ENCODE measurements at regions not wholly inside any gene's neighbourhood (a gene's known extent, or its start where the extent isn't known, plus 50 kb on each side); places are given as distances from the start of the nearest gene placed in this dataset.

DNA sequence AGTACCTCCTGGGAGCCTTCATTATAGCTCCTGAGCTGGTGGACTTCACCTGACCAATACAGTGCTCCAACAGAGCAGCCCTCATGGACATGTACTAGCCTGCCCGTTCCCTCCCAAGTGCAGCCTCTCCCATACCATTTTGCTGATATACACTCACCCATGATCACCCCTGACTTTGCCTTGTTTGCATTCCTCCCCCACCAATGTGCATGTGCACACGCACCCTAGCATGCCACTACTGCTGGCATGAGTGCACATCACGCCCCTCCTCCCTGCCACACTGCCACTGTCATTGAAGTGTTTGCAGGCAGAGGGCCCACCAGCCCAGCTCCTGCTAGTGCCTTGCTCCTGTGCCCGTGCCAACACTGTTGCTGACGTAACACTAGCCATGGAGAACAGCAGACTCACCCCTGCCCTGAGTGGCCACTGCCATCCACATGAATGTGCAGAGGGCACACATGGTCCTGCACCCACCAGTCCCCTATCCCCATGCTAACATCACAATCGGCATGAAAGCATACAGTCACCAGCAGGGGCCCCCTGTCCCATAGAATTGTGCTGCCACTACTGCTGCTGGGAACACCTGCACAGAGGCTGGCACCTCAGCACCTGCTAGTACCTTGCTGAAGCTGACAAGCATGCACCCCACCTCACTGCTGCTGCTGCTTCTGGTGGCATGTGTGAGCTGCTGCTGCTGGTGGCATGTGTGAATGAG, 110.3 kb downstream of the SINHCAF start:
- DNase-seq (ENCODE audit: insufficient read length, low spot score) (no peak), FAIRE-seq (no peak)
- TF ChIP-seq, protein P1, sequence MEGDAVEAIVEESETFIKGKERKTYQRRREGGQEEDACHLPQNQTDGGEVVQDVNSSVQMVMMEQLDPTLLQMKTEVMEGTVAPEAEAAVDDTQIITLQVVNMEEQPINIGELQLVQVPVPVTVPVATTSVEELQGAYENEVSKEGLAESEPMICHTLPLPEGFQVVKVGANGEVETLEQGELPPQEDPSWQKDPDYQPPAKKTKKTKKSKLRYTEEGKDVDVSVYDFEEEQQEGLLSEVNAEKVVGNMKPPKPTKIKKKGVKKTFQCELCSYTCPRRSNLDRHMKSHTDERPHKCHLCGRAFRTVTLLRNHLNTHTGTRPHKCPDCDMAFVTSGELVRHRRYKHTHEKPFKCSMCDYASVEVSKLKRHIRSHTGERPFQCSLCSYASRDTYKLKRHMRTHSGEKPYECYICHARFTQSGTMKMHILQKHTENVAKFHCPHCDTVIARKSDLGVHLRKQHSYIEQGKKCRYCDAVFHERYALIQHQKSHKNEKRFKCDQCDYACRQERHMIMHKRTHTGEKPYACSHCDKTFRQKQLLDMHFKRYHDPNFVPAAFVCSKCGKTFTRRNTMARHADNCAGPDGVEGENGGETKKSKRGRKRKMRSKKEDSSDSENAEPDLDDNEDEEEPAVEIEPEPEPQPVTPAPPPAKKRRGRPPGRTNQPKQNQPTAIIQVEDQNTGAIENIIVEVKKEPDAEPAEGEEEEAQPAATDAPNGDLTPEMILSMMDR (IDR thresholded peaks at IDR 0.05; ENCODE audit: insufficient read depth, missing control alignments) = no peak

DNA sequence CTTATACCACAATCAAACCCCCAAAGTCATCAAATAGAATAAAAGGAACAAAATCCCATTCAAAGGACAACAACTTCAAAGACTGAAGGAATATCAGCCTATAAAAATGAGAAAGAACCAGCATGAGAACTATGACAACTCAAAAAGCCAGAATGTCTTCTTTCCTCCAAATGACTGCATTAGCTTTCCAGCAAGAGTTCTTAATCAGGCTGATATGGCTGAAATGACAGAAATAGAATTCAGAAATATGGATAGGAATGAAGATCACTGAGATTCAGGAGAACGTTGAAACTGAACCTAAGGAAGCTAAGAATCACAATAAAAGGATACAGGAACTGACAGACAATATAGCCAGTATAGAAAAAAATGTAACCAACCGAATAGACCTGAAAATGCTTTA, 109.5 kb downstream of the SINHCAF start:
- no peak for DNase-seq (ENCODE audit: insufficient read length, low spot score)
- TF ChIP-seq, protein P1 (IDR thresholded peaks at IDR 0.05; ENCODE audit: insufficient read depth, missing control alignments) = no peak
- FAIRE-seq = no peak

DNA sequence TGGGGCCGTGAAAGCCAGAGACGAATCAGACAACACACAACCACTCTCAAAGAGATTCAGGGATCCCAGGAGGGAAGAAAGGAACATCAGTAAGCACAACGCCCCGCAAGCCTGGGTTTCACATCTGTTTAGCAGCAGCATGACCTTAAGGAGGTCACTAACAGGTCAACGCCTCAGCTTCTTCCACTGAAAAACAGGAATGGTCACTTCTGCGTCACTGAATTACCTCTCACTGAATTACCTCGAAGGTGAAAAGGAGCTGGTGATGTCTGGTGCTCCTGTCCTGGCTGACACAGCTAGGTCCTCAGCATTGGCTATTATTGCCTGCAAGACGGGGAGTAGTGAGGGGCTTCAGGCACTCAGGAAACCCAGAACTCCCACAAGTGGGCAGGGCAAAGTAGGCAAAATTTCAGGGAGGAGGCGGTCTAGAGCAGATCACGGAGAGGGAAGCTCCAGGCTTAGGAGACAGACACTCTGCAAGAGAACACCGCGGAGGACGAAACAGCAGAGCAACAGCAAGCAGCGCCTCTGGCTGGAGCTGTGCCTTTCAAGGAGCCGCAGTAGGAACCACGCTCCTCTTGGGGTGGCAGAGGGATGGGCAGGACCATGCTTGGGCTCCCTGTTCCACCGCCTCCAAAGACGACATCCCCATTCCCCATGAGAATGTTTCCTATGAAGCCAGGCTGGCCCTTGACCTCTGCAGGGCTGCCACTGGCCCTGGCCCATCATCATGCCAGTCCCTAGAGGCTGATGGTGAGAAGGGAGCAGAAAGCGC, 108.4 kb downstream of the SINHCAF start:
- TF ChIP-seq, protein P1 (IDR thresholded peaks at IDR 0.05; ENCODE audit: insufficient read depth, missing control alignments) = no peak
- FAIRE-seq = no peak
- no peak for DNase-seq (ENCODE audit: insufficient read length, low spot score)

DNA sequence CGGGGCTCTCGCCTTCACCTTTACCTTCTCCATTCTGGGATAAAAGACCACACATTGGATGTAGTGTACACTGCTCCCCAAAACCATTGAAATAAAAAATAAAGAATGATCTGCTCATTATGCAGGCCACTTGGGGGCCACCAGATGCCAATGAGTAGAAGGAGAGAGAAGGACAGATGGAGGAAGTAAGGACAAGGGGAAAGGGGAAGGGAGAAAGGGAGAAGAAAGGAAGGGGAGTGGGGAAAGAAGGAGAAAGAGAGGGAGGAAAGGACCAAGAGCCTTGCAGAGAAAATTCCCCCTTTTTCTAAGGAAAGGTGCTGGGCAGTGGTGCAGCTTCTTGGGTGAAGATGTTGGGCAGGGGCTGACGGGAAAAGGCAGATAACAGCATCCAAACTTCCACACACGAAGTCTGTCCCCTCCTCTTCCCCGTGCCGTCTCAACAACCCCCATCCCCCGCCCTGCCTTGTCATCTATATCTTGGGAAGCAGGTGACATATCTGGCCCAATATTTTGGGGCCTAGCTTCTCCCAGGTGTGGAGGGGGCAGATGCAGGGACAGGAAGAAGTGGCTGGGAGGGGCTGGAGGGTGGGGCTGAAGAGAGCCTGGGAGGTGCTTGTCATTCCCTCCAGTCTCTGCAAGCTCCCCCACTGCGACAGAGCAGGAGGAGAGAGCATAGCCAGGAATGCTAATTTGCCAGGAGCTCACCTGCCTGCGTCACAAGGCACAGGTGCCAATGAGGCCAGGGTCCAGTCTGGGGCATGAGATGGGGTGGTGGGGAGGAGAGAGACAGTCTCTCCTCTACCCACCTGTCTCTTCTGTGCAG, 107.5 kb downstream of the SINHCAF start:
- TF ChIP-seq, protein P1 (IDR thresholded peaks at IDR 0.05; ENCODE audit: insufficient read depth, missing control alignments) = no peak
- DNase-seq (ENCODE audit: insufficient read length, low spot score) (no peak), FAIRE-seq (no peak)

DNA sequence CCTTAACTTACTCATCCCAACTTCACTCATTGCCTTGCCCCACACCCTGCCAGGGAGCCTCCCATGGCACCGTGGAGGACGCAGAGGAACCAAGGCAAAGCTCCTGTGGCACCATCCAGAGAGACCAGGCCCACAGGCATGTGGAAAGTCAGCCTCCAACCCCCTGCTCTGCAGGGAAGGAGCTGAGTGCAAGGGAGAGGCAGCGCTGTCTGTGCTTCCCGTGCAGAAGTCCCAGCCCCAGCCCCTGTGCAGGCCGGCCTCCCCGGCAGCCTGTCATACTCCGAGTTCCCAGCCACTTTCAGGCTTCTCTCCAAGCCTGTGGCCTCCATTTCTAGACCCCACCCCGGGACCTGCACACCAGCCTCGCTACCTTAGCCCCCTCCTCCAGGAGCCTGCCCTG, 106.4 kb downstream of the SINHCAF start:
- no peak for FAIRE-seq
- no peak for DNase-seq (ENCODE audit: insufficient read length, low spot score)
- TF ChIP-seq, protein P1 (IDR thresholded peaks at IDR 0.05; ENCODE audit: insufficient read depth, missing control alignments) = no peak

DNA sequence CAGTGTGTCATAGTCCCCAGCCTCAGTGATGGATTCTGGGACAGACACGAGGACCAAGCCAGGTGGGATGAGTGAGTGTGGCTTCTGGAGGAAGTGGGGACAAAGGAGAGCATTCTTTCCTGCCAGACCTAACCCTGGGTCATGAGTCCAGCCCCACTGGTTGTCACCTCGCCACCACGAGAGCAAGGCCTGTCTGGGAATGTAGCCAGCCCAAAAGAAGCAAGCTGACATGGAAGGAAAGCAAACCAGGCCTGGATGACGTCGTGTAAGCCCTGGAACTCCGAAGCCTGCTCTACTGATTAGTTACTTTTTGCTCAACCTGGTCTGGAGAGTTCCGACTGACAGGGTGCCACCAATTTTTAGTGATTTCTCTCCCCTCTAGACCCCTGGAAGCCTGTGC, 105.9 kb downstream of the SINHCAF start:
- TF ChIP-seq, protein P1 (IDR thresholded peaks at IDR 0.05; ENCODE audit: insufficient read depth, missing control alignments) = no peak
- FAIRE-seq (no peak), DNase-seq (ENCODE audit: insufficient read length, low spot score) (no peak)

All from D721Med (cell line).